Lower lobe of right lung (tissue), 2 donors: ENCODE measurements at regions not wholly inside any gene's neighbourhood (a gene's known extent, or its start where the extent isn't known, plus 50 kb on each side); places are given as distances from the start of the nearest gene placed in this dataset.

ENCODE experiments used
- ATAC-seq, 2 donors: fragments of 200-7000 bp; cut with Tn5 transposase; one replicate each; pipeline ENCODE4 v1.9.1; 2020 to 2022; ENCODE audit warnings: mild to moderate bottlenecking in 2 of 2, moderate library complexity in 2 of 2
- DNase-seq: peaks from one replicate; pipeline ENCODE4 v3.0.0-alpha.2; 2020
- H3K27ac ChIP-seq: fragments of 200-600 bp; one replicate; pipeline ENCODE4 v1.8.0; 2022
- H3K27me3 ChIP-seq: fragments of 200-600 bp; one replicate; pipeline ENCODE4 v1.8.0; 2022; ENCODE audit warnings: low read depth
- H3K36me3 ChIP-seq: fragments of 200-600 bp; one replicate; pipeline ENCODE4 v1.8.0; 2022; ENCODE audit warnings: mild to moderate bottlenecking
- H3K4me1 ChIP-seq: fragments of 200-600 bp; one replicate; pipeline ENCODE4 v1.8.0; 2022
- H3K4me3 ChIP-seq: fragments of 200-600 bp; one replicate; pipeline ENCODE4 v1.8.0; 2022; ENCODE audit warnings: mild to moderate bottlenecking
- H3K9me3 ChIP-seq: fragments of 200-600 bp; one replicate; pipeline ENCODE4 v1.8.0; 2022
- intact Hi-C: fragments of 100-400 bp; cut with DNase I; formaldehyde crosslinking; loops from one replicate; pipeline ENCODE4 v1.11.0; 2022
- TF ChIP-seq, protein P1 (sequence below): fragments of 200-600 bp; IDR thresholded peaks from one replicate; pipeline ENCODE4 v1.8.0; 2022; ENCODE audit warnings: antibody characterized with exemption, mild to moderate bottlenecking
- donor health status: DM: no; HTN: yes; CAD: no; lungs with severe emphysema.

- Histone ChIP-seq H3K27ac (no peak overlapping the region), H3K36me3 (no peaks in the 10 kb centered on the region), H3K4me1 (no peaks in the 10 kb centered on the region), H3K27me3 (no peaks in the 10 kb centered on the region), H3K4me3 (no peak overlapping the region), H3K9me3 (no peaks in the 10 kb centered on the region)
- TF ChIP-seq, protein P1, sequence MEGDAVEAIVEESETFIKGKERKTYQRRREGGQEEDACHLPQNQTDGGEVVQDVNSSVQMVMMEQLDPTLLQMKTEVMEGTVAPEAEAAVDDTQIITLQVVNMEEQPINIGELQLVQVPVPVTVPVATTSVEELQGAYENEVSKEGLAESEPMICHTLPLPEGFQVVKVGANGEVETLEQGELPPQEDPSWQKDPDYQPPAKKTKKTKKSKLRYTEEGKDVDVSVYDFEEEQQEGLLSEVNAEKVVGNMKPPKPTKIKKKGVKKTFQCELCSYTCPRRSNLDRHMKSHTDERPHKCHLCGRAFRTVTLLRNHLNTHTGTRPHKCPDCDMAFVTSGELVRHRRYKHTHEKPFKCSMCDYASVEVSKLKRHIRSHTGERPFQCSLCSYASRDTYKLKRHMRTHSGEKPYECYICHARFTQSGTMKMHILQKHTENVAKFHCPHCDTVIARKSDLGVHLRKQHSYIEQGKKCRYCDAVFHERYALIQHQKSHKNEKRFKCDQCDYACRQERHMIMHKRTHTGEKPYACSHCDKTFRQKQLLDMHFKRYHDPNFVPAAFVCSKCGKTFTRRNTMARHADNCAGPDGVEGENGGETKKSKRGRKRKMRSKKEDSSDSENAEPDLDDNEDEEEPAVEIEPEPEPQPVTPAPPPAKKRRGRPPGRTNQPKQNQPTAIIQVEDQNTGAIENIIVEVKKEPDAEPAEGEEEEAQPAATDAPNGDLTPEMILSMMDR: no peak
- intact Hi-C loops: no loop called here
- no peak for ATAC-seq
- DNase-seq: no peak
Measured at GRCh38 chrX:113048480-113048879, 207.8 kb upstream of the AMOT start.

- intact Hi-C loops: no loop called here
- ATAC-seq (no peak), DNase-seq (no peak)
Measured at GRCh38 chrX:113033966-113034680, 193.5 kb upstream of the AMOT start.

DNA sequence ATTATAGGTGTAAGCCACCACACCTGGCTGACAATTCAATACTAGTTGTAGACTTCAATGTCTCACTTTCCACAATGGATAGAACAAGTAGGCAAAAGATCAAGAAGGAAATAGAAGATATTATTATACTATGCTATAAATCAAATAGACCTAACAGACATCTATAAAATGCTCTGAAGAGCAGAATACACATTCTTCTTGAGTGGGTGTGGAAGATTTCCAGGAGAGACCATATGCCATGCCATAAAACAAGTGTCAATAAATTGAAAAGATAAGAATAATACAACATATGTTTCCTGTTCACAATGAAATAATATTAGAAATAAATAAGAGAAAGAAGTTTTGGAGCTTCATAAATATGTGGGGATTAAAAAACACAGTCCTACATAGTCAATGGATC, 179.3 kb upstream of the AMOT start:
- ATAC-seq: no peak
- TF ChIP-seq, protein P1: no peak

More at GRCh38 chrX:113033966-113034680, 193.5 kb upstream of the AMOT start:
- Histone ChIP-seq H3K9me3 (no peaks in the 10 kb centered on the region), H3K4me1 (no peaks in the 10 kb centered on the region), H3K27me3 (no peaks in the 10 kb centered on the region), H3K27ac (no peak overlapping the region), H3K36me3 (no peaks in the 10 kb centered on the region), H3K4me3 (no peak overlapping the region)
- TF ChIP-seq, protein P1: no peak

GRCh38 chrX:113009837-113010236, 169.2 kb upstream of the AMOT start:
- Histone ChIP-seq H3K27ac (no peak overlapping the region), H3K4me3 (no peak overlapping the region), H3K4me1 (no peaks in the 10 kb centered on the region), H3K9me3 (no peaks in the 10 kb centered on the region), H3K36me3 (no peaks in the 10 kb centered on the region), H3K27me3 (no peaks in the 10 kb centered on the region)
- ATAC-seq (no peak), DNase-seq (no peak)
- TF ChIP-seq, protein P1: no peak
- intact Hi-C loops: no loop called here

More for the DNA sequence above, 179.3 kb upstream of the AMOT start:
- no peaks in the 10 kb centered on the region for H3K9me3 ChIP-seq
- H3K27ac ChIP-seq: no peak overlapping the region
- no peak for DNase-seq
- H3K4me3 ChIP-seq: no peak overlapping the region
- no peaks in the 10 kb centered on the region for H3K36me3 ChIP-seq
- H3K27me3 ChIP-seq: no peaks in the 10 kb centered on the region
- intact Hi-C loops: no loop called here
- H3K4me1 ChIP-seq: no peaks in the 10 kb centered on the region

GRCh38 chrX:113009029-113009428, 168.4 kb upstream of the AMOT start:
- intact Hi-C loops: no loop called here
- no peaks in the 10 kb centered on the region for H3K4me1 ChIP-seq
- no peak overlapping the region for H3K4me3 ChIP-seq
- TF ChIP-seq, protein P1: no peak
- no peaks in the 10 kb centered on the region for H3K36me3 ChIP-seq
- DNase-seq: no peak
- H3K27ac ChIP-seq: no peak overlapping the region
- no peaks in the 10 kb centered on the region for H3K27me3 ChIP-seq
- H3K9me3 ChIP-seq: no peaks in the 10 kb centered on the region
- no peak for ATAC-seq
